B cell (primary cell): ENCODE measurements at regions not wholly inside any gene's neighbourhood (a gene's known extent, or its start where the extent isn't known, plus 50 kb on each side); places are given as distances from the start of the nearest gene placed in this dataset.

Source experiments
- ATAC-seq: fragments of 200-7000 bp; cut with Tn5 transposase; one replicate; pipeline ENCODE4 v1.10.0; 2021; ENCODE audit warnings: low read depth, mild to moderate bottlenecking, moderate number of reproducible peaks, moderate library complexity
- CTCF ChIA-PET: fragments of 350-600 bp; sonication (Branson Sonifier 250); formaldehyde crosslinking; loops from one replicate; lab custom pipeline; 2021; ENCODE audit warnings: antibody characterized with exemption, inconsistent platforms; lab: Charles Lee
- POLR2A ChIA-PET: fragments of 350-600 bp; sonication (Branson Sonifier 250); formaldehyde crosslinking; loops from one replicate; lab custom pipeline; 2021; ENCODE audit warnings: antibody characterized with exemption; lab: Charles Lee
- DNase-seq: peaks from one replicate; pipeline ENCODE4 v3.0.0; 2013
- H2AFZ ChIP-seq: 2 replicates; pipeline ENCODE4 v1.6.1; 2012; ENCODE audit warnings: mild to moderate bottlenecking, low read depth, low read length; ENCODE audit not compliant: insufficient read depth, poor library complexity, severe bottlenecking
- H3K27ac ChIP-seq, 2 donors: 1 replicate in 1 of 2; 2 replicates in 1 of 2; pipeline ENCODE4 v1.5.1; 2012 to 2013; ENCODE audit warnings: low read length in 2 of 2, mild to moderate bottlenecking in 2 of 2, moderate library complexity in 1 of 2
- H3K27me3 ChIP-seq, 4 experiments: fragments of 200-600 bp in 1 of 4; sonication (generic) in 1 of 4; replicated peaks in 1 of 4; 1 replicate in 2 of 4; 2 replicates in 2 of 4; pipeline versions ENCODE4 v1.6.1 to v1.7.0; 2013 to 2016; ENCODE audit warnings: low read length in 3 of 4, mild to moderate bottlenecking in 2 of 4, mixed read lengths in 1 of 4, moderate library complexity in 1 of 4; ENCODE audit not compliant: insufficient read depth in 4 of 4, control insufficient read depth in 3 of 4; ENCODE audit errors: control extremely low read depth in 1 of 4
- H3K36me3 ChIP-seq, 2 experiments: replicated peaks in 1 of 2; 1 replicate in 1 of 2; 2 replicates in 1 of 2; pipeline versions ENCODE4 v1.6.1 to v1.7.1; 2013; ENCODE audit warnings: low read length in 1 of 2; ENCODE audit not compliant: insufficient read depth in 2 of 2, control insufficient read depth in 1 of 2; ENCODE audit errors: control extremely low read depth in 1 of 2, extremely low read depth in 1 of 2
- H3K4me1 ChIP-seq, 2 donors: fragments of 200-600 bp in 1 of 2; sonication (generic) in 1 of 2; 1 replicate in 1 of 2; 2 replicates in 1 of 2; pipeline versions ENCODE4 v1.5.1 to v1.6.1; 2013 to 2017; ENCODE audit warnings: low read length in 2 of 2; ENCODE audit not compliant: control insufficient read depth in 2 of 2, insufficient read depth in 2 of 2
- H3K4me2 ChIP-seq: replicated peaks from 2 replicates; pipeline ENCODE3; 2012; ENCODE audit warnings: mild to moderate bottlenecking, low read depth, low read length; ENCODE audit not compliant: poor library complexity, severe bottlenecking
- H3K4me3 ChIP-seq, 5 experiments: fragments of 200-600 bp in 1 of 5; sonication (generic) in 1 of 5; 1 replicate in 3 of 5; 2 replicates in 2 of 5; pipeline versions ENCODE4 v1.5.1 to v1.7.0; 2011 to 2016; ENCODE audit warnings: low read length in 4 of 5, mild to moderate bottlenecking in 4 of 5, low read depth in 2 of 5, control low read depth in 1 of 5, moderate library complexity in 1 of 5; ENCODE audit not compliant: insufficient read depth in 1 of 5; ENCODE audit errors: control extremely low read depth in 1 of 5, extremely low read depth in 1 of 5
- H3K79me2 ChIP-seq: fragments of 200-600 bp; sonication (generic); one replicate; pipeline ENCODE4 v1.6.0; 2016; ENCODE audit warnings: low read length; ENCODE audit not compliant: control insufficient read depth, insufficient read depth
- H3K9ac ChIP-seq: fragments of 200-600 bp; sonication (generic); 2 replicates; pipeline ENCODE4 v1.6.1; 2017; ENCODE audit warnings: mild to moderate bottlenecking, low read length, moderate library complexity
- H3K9me3 ChIP-seq, 3 donors: one replicate each; pipeline versions ENCODE4 v1.6.1 to v1.7.1; 2013; ENCODE audit warnings: low read length in 2 of 3; ENCODE audit not compliant: control insufficient read depth in 2 of 3, insufficient read depth in 1 of 3; ENCODE audit errors: control extremely low read depth in 1 of 3
- H4K20me1 ChIP-seq: 2 replicates; pipeline ENCODE4 v1.6.0; 2012; ENCODE audit warnings: mild to moderate bottlenecking, low read length; ENCODE audit not compliant: insufficient read depth, control insufficient read depth, poor library complexity, severe bottlenecking
- H3K27ac Mint-ChIP-seq: one replicate; pipeline ENCODE4 v1.8.0; 2021; ENCODE audit warnings: mixed read lengths
- H3K27me3 Mint-ChIP-seq: one replicate; pipeline ENCODE4 v1.8.0; 2021; ENCODE audit warnings: mixed read lengths
- H3K4me1 Mint-ChIP-seq: one replicate; pipeline ENCODE4 v1.8.0; 2021; ENCODE audit warnings: mixed read lengths
- H3K4me3 Mint-ChIP-seq: one replicate; pipeline ENCODE4 v1.8.0; 2021; ENCODE audit warnings: mixed read lengths
- H3K9me3 Mint-ChIP-seq: one replicate; pipeline ENCODE4 v1.8.0; 2022; ENCODE audit warnings: mixed read lengths; ENCODE audit not compliant: insufficient read depth
- CTCF ChIP-seq: fragments of 200-600 bp; IDR thresholded peaks from one replicate; pipeline ENCODE4 v1.8.0; 2022; ENCODE audit warnings: antibody characterized with exemption, mild to moderate bottlenecking
- EZH2 ChIP-seq: IDR thresholded peaks from 2 replicates; pipeline ENCODE4 v1.6.1; 2012; ENCODE audit warnings: borderline replicate concordance, low read depth, mild to moderate bottlenecking, moderate library complexity, low read length; ENCODE audit not compliant: insufficient read depth, poor library complexity, severe bottlenecking
- WGBS: methylation state at CpG from one replicate; pipeline ENCODE4 v1.1.5; 2013; ENCODE audit warnings: missing lambda C conversion rate; ENCODE audit not compliant: insufficient coverage; 5-methylcytosine and 5-hydroxymethylcytosine counted together
- intact Hi-C: fragments of 100-400 bp; cut with micrococcal nuclease; formaldehyde crosslinking; loops from one replicate; pipeline ENCODE4 v1.10.0; 2022

GRCh38 chr17:14407541-14407940 lies 106.7 kb downstream of the HS3ST3B1 start:
- H3K27ac Mint-ChIP-seq: no peak overlapping the region
- intact Hi-C loops: no loop called here

GRCh38 chr17:14405189-14405588 lies 104.3 kb downstream of the HS3ST3B1 start:
- no peaks in the 10 kb centered on the region for H3K9me3 Mint-ChIP-seq
- Histone ChIP-seq H3K4me1 (no peaks in the 10 kb centered on the region), H4K20me1 (no peaks in the 10 kb centered on the region), H3K9me3 (peaks cover 0 to 4% (median 2%) of the 10 kb centered on the region in 3 donors), H3K79me2 (no peaks in the 10 kb centered on the region), H3K27me3 (no peaks in the 10 kb centered on the region), H2AFZ (no peak overlapping the region), H3K9ac (no peak overlapping the region), H3K27ac (no peak overlapping the region), H3K36me3 (no peaks in the 10 kb centered on the region), H3K4me3 (no peak overlapping the region), H3K4me2 (no peak overlapping the region)
- H3K27me3 Mint-ChIP-seq: peaks cover 3% of the 10 kb centered on the region
- POLR2A ChIA-PET: no interaction called here
- intact Hi-C loops: no loop called here
- CTCF ChIA-PET: no interaction called here
- DNase-seq (no peak), ATAC-seq (no peak)
- peaks cover 8% of the 10 kb centered on the region for H3K4me1 Mint-ChIP-seq
- TF ChIP-seq EZH2: no peak
- TF ChIP-seq CTCF: no peak
- 90% methylated on average over 3 of the region's 4 CpGs for WGBS
- H3K4me3 Mint-ChIP-seq: no peak overlapping the region
- H3K27ac Mint-ChIP-seq: no peak overlapping the region

More at GRCh38 chr17:14407541-14407940, 106.7 kb downstream of the HS3ST3B1 start:
- Mint-ChIP-seq H3K9me3 (no peaks in the 10 kb centered on the region), H3K4me3 (no peak overlapping the region), H3K4me1 (peaks cover 8% of the 10 kb centered on the region), H3K27me3 (peaks cover 3% of the 10 kb centered on the region)
- Histone ChIP-seq H3K4me2 (no peak overlapping the region), H3K27ac (no peak overlapping the region), H3K4me3 (no peak overlapping the region), H3K9me3 (peaks cover 0 to 2% (median 1%) of the 10 kb centered on the region in 3 donors), H3K27me3 (no peaks in the 10 kb centered on the region), H4K20me1 (no peaks in the 10 kb centered on the region), H3K4me1 (no peaks in the 10 kb centered on the region), H3K36me3 (no peaks in the 10 kb centered on the region), H2AFZ (no peak overlapping the region), H3K79me2 (no peaks in the 10 kb centered on the region), H3K9ac (no peak overlapping the region)
- POLR2A ChIA-PET: no interaction called here
- DNase-seq (no peak), ATAC-seq (no peak)
- TF ChIP-seq EZH2: no peak
- TF ChIP-seq CTCF: no peak
- no CpG with 5 or more reads among the region's 2 CpGs for WGBS
- CTCF ChIA-PET: no interaction called here
